Colonic mucosa (tissue), 4 donors: ENCODE measurements at regions not wholly inside any gene's neighbourhood (a gene's known extent, or its start where the extent isn't known, plus 50 kb on each side); places are given as distances from the start of the nearest gene placed in this dataset.

ENCODE experiments used
- DNase-seq: peaks from one replicate; pipeline ENCODE4 v3.0.0-alpha.2; 2020
- H3K27ac ChIP-seq: fragments of 200-600 bp; one replicate; pipeline ENCODE4 v1.8.0; 2021
- H3K27me3 ChIP-seq: fragments of 200-600 bp; one replicate; pipeline ENCODE4 v1.8.0; 2021
- H3K36me3 ChIP-seq: fragments of 200-600 bp; one replicate; pipeline ENCODE4 v1.8.0; 2021
- H3K4me1 ChIP-seq: fragments of 200-600 bp; one replicate; pipeline ENCODE4 v1.8.0; 2021; ENCODE audit warnings: mild to moderate bottlenecking
- H3K4me3 ChIP-seq: fragments of 200-600 bp; one replicate; pipeline ENCODE4 v1.8.0; 2021
- H3K9ac ChIP-seq, 2 donors: one replicate each; pipeline ENCODE4 v1.7.0; 2013; ENCODE audit warnings: control low read depth in 2 of 2, low read depth in 2 of 2, low read length in 2 of 2
- H3K9me3 ChIP-seq: fragments of 200-600 bp; one replicate; pipeline ENCODE4 v1.8.0; 2021
- intact Hi-C: fragments of 100-400 bp; cut with DNase I; formaldehyde crosslinking; loops from one replicate; pipeline ENCODE4 v1.14.1; 2022
- TF ChIP-seq, protein P1 (sequence below): fragments of 200-600 bp; IDR thresholded peaks from one replicate; pipeline ENCODE4 v1.8.0; 2022; ENCODE audit warnings: antibody characterized with exemption, mild to moderate bottlenecking
- donor health status: healthy.
- donor health status: DM: no; HTN: no; CAD: no.
- donor health status: DM: no; HTN: no; CAD: no.

GRCh38 chr1:229971141-229971540 is 95.9 kb upstream of the GALNT2 start:
- Histone ChIP-seq H3K27me3 (no peaks in the 10 kb centered on the region), H3K27ac (no peak overlapping the region), H3K9ac (no peak overlapping the region), H3K9me3 (no peaks in the 10 kb centered on the region), H3K4me3 (no peak overlapping the region), H3K4me1 (no peaks in the 10 kb centered on the region), H3K36me3 (no peaks in the 10 kb centered on the region)
- DNase-seq, result no peak
- TF ChIP-seq, protein P1, sequence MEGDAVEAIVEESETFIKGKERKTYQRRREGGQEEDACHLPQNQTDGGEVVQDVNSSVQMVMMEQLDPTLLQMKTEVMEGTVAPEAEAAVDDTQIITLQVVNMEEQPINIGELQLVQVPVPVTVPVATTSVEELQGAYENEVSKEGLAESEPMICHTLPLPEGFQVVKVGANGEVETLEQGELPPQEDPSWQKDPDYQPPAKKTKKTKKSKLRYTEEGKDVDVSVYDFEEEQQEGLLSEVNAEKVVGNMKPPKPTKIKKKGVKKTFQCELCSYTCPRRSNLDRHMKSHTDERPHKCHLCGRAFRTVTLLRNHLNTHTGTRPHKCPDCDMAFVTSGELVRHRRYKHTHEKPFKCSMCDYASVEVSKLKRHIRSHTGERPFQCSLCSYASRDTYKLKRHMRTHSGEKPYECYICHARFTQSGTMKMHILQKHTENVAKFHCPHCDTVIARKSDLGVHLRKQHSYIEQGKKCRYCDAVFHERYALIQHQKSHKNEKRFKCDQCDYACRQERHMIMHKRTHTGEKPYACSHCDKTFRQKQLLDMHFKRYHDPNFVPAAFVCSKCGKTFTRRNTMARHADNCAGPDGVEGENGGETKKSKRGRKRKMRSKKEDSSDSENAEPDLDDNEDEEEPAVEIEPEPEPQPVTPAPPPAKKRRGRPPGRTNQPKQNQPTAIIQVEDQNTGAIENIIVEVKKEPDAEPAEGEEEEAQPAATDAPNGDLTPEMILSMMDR, result no peak
- intact Hi-C loops, result no loop called here

- Histone ChIP-seq H3K36me3 (no peaks in the 10 kb centered on the region), H3K4me1 (no peaks in the 10 kb centered on the region), H3K4me3 (no peak overlapping the region), H3K9me3 (no peaks in the 10 kb centered on the region), H3K27me3 (no peaks in the 10 kb centered on the region), H3K9ac (no peak overlapping the region), H3K27ac (no peak overlapping the region)
- intact Hi-C loops, result no loop called here
- no peak for DNase-seq
- TF ChIP-seq, protein P1, result peak; percentile 31
These were observed 94.3 kb upstream of the GALNT2 start for GRCh38 chr1:229972600-229973296.

DNA sequence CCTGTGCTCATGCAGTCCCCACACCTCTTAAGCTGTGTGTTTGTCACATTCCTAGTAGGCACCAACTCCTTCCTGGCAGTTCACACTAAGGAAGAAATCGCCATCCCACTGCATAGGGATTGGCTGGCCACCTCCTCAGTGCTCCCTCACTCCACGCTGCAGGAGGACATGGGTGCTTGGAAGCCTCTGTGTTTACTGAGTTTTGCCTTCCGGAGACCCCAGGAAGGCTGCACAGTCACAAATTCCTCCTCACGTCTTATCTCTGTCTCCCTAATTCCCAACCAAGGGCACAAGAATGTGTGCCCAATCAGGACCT is 93.8 kb upstream of the GALNT2 start:
- no peak overlapping the region for H3K27ac ChIP-seq
- intact Hi-C loops, result no loop called here
- no peaks in the 10 kb centered on the region for H3K4me1 ChIP-seq
- H3K36me3 ChIP-seq, result no peaks in the 10 kb centered on the region
- TF ChIP-seq, protein P1, result no peak
- no peak overlapping the region for H3K4me3 ChIP-seq
- H3K9ac ChIP-seq, result no peak overlapping the region
- H3K9me3 ChIP-seq, result no peaks in the 10 kb centered on the region
- no peaks in the 10 kb centered on the region for H3K27me3 ChIP-seq
- DNase-seq, result no peak

DNA sequence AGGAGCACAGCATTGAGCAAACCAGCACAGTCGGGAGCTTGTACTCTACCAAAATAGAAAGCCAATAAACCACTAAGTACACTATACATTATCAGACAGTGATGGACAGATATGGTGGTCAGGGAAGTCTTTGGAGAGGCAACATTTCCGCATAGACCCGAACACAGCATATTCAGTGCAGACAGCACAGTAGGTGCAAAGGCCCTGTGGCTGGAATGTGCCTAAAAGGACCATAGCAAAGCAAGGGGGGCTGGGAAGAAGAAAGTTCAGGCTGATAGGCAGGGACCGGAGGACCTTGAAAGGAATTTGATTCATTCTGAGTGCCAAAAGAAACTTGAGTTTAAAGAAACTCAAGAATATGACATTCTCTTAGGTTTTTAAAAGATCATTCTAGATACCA is 92.0 kb upstream of the GALNT2 start:
- H3K36me3 ChIP-seq, result no peaks in the 10 kb centered on the region
- H3K9ac ChIP-seq, result no peak overlapping the region
- TF ChIP-seq, protein P1, result no peak
- no peak overlapping the region for H3K4me3 ChIP-seq
- H3K27me3 ChIP-seq, result no peaks in the 10 kb centered on the region
- H3K27ac ChIP-seq, result no peak overlapping the region
- no peak for DNase-seq
- no peaks in the 10 kb centered on the region for H3K4me1 ChIP-seq
- no peaks in the 10 kb centered on the region for H3K9me3 ChIP-seq
- intact Hi-C loops, result no loop called here

- H3K4me1 ChIP-seq, result no peaks in the 10 kb centered on the region
- no peak for DNase-seq
- no peak overlapping the region for H3K4me3 ChIP-seq
- no peaks in the 10 kb centered on the region for H3K9me3 ChIP-seq
- H3K27me3 ChIP-seq, result no peaks in the 10 kb centered on the region
- H3K36me3 ChIP-seq, result no peaks in the 10 kb centered on the region
- TF ChIP-seq, protein P1, result no peak
- intact Hi-C loops, result no loop called here
- H3K27ac ChIP-seq, result no peak overlapping the region
- H3K9ac ChIP-seq, result no peak overlapping the region
These were observed 87.0 kb upstream of the GALNT2 start for GRCh38 chr1:229980009-229980408.
